Mesenchymal stem cell (in vitro differentiated cells and primary cell): ENCODE measurements at regions not wholly inside any gene's neighbourhood (a gene's known extent, or its start where the extent isn't known, plus 50 kb on each side); places are given as distances from the start of the nearest gene placed in this dataset.

Experiments
- DNase-seq: peaks from one replicate; pipeline ENCODE4 v3.0.0-alpha.2; 2013
- H2AFZ ChIP-seq: one replicate; pipeline ENCODE4 v1.6.1; 2013; ENCODE audit warnings: low read depth, mild to moderate bottlenecking, control low read depth, inconsistent platforms, low read length, moderate library complexity
- H2AK5ac ChIP-seq: 2 replicates; pipeline ENCODE4 v1.6.1; 2013; ENCODE audit warnings: low read length, moderate library complexity, mild to moderate bottlenecking, inconsistent platforms; ENCODE audit not compliant: severe bottlenecking
- H2BK120ac ChIP-seq: one replicate; pipeline ENCODE4 v1.6.1; 2013; ENCODE audit warnings: low read depth, mild to moderate bottlenecking, inconsistent platforms, low read length, moderate library complexity
- H2BK12ac ChIP-seq, 2 experiments: one replicate each; pipeline ENCODE4 v1.6.1; 2013; ENCODE audit warnings: inconsistent platforms in 2 of 2, low read length in 2 of 2, mild to moderate bottlenecking in 2 of 2, moderate library complexity in 2 of 2, control low read depth in 1 of 2
- H2BK15ac ChIP-seq: one replicate; pipeline ENCODE4 v1.6.1; 2013; ENCODE audit warnings: mild to moderate bottlenecking, low read depth, inconsistent platforms; ENCODE audit not compliant: poor library complexity, severe bottlenecking
- H2BK5ac ChIP-seq: 2 replicates; pipeline ENCODE4 v1.6.1; 2013; ENCODE audit warnings: low read depth, mild to moderate bottlenecking, low read length, control low read depth, inconsistent platforms; ENCODE audit not compliant: poor library complexity, severe bottlenecking
- H3K14ac ChIP-seq, 2 experiments: one replicate each; pipeline ENCODE4 v1.6.1; 2013; ENCODE audit warnings: inconsistent platforms in 2 of 2, low read length in 2 of 2, control low read depth in 1 of 2, mild to moderate bottlenecking in 1 of 2, moderate library complexity in 1 of 2
- H3K18ac ChIP-seq, 2 experiments: one replicate each; pipeline ENCODE4 v1.6.1; 2013; ENCODE audit warnings: inconsistent platforms in 2 of 2, low read length in 2 of 2, control low read depth in 1 of 2, low read depth in 1 of 2, mild to moderate bottlenecking in 1 of 2
- H3K23ac ChIP-seq, 2 experiments: one replicate each; pipeline ENCODE4 v1.6.1; 2013; ENCODE audit warnings: inconsistent platforms in 2 of 2, low read length in 2 of 2, mild to moderate bottlenecking in 2 of 2, moderate library complexity in 2 of 2, control low read depth in 1 of 2
- H3K27ac ChIP-seq: 2 replicates; pipeline ENCODE4 v1.5.1; 2013; ENCODE audit warnings: mild to moderate bottlenecking, moderate library complexity, low read length, control low read depth, inconsistent platforms; ENCODE audit not compliant: poor library complexity, severe bottlenecking
- H3K27me3 ChIP-seq, 2 experiments: 2 replicates each; pipeline versions ENCODE4 v1.6.1 to v1.7.0; 2013; ENCODE audit warnings: low read length in 2 of 2, mild to moderate bottlenecking in 2 of 2, moderate library complexity in 2 of 2, control low read depth in 1 of 2, inconsistent platforms in 1 of 2; ENCODE audit not compliant: control insufficient read depth in 1 of 2, insufficient read depth in 1 of 2
- H3K36me3 ChIP-seq, 2 experiments: 2 replicates each; pipeline versions ENCODE4 v1.6.1 to v1.7.0; 2013; ENCODE audit warnings: low read length in 2 of 2, control low read depth in 1 of 2, inconsistent platforms in 1 of 2, low read depth in 1 of 2, mild to moderate bottlenecking in 1 of 2; ENCODE audit not compliant: insufficient read depth in 2 of 2, control insufficient read depth in 1 of 2
- H3K4ac ChIP-seq, 2 experiments: one replicate each; pipeline ENCODE4 v1.6.1; 2013; ENCODE audit warnings: inconsistent platforms in 2 of 2, low read length in 2 of 2, mild to moderate bottlenecking in 2 of 2, moderate library complexity in 2 of 2, control low read depth in 1 of 2, low read depth in 1 of 2
- H3K4me1 ChIP-seq: 2 replicates; pipeline ENCODE4 v1.6.1; 2013; ENCODE audit warnings: low read depth, low read length, control low read depth; ENCODE audit not compliant: control insufficient read depth, insufficient read depth
- H3K4me2 ChIP-seq: 2 replicates; pipeline ENCODE4 v1.6.1; 2013; ENCODE audit warnings: low read length, mild to moderate bottlenecking, inconsistent platforms; ENCODE audit not compliant: poor library complexity, severe bottlenecking
- H3K4me3 ChIP-seq, 2 experiments: 2 replicates each; pipeline versions ENCODE4 v1.5.1 to v1.7.0; 2013; ENCODE audit warnings: low read length in 2 of 2, mild to moderate bottlenecking in 2 of 2, control low read depth in 1 of 2, low read depth in 1 of 2; ENCODE audit not compliant: insufficient read depth in 1 of 2
- H3K79me1 ChIP-seq: replicated peaks from 2 replicates; pipeline ENCODE4 v1.6.1; 2013; ENCODE audit warnings: mild to moderate bottlenecking, control low read depth, low read length, inconsistent platforms; ENCODE audit not compliant: poor library complexity, severe bottlenecking
- H3K9ac ChIP-seq: 2 replicates; pipeline ENCODE4 v1.7.0; 2013; ENCODE audit warnings: mild to moderate bottlenecking, low read length, moderate library complexity
- H3K9me3 ChIP-seq: 2 replicates; pipeline ENCODE4 v1.7.0; 2013; ENCODE audit warnings: mild to moderate bottlenecking, low read length; ENCODE audit not compliant: control insufficient read depth
- H4K8ac ChIP-seq: one replicate; pipeline ENCODE4 v1.6.1; 2013; ENCODE audit warnings: inconsistent platforms, mild to moderate bottlenecking, low read length, moderate library complexity
- H4K91ac ChIP-seq: one replicate; pipeline ENCODE4 v1.6.1; 2013; ENCODE audit warnings: mild to moderate bottlenecking, low read length, inconsistent platforms
- WGBS: methylation state at CpG from one replicate; pipeline ENCODE4 v1.1.7; 2013; ENCODE audit warnings: mixed read lengths; 5-methylcytosine and 5-hydroxymethylcytosine counted together

DNA sequence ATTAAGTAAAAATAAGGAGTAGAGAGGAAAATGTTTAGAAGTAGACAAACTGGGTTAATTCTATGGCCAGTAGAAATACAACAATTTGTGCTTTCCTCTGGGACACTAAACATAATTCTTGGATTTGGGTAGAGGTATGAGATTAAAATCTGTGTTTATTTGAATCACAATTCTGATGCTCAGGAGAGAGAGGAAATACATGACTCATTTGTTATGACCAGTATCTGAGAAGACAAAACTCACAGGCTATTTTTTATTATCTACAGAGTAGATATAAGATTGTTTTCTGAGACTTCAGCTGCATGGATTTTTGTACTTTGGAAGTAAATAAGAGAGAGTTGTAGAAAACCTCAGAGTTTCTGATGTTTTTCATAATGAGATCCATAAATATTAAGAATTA lies 315.7 kb upstream of the CWC22 start:
- Histone ChIP-seq H3K9me3 (no peaks in the 10 kb centered on the region), H2AK5ac (no peak overlapping the region), H4K8ac (no peak overlapping the region), H3K14ac (no peak overlapping the region), H3K27ac (no peak overlapping the region), H3K4ac (no peak overlapping the region), H2BK5ac (no peak overlapping the region), H2BK15ac (no peak overlapping the region), H2BK12ac (no peak overlapping the region), H4K91ac (no peak overlapping the region), H3K4me2 (no peak overlapping the region), H3K27me3 (no peaks in the 10 kb centered on the region), H3K9ac (peak overlapping the region; percentile 10), H3K4me3 (no peak overlapping the region), H3K79me1 (no peaks in the 10 kb centered on the region), H2BK120ac (no peak overlapping the region), H3K18ac (no peak overlapping the region), H3K36me3 (no peaks in the 10 kb centered on the region), H3K4me1 (no peaks in the 10 kb centered on the region), H3K23ac (no peak overlapping the region), H2AFZ (no peak overlapping the region)
- DNase-seq: peak; percentile 45

DNA sequence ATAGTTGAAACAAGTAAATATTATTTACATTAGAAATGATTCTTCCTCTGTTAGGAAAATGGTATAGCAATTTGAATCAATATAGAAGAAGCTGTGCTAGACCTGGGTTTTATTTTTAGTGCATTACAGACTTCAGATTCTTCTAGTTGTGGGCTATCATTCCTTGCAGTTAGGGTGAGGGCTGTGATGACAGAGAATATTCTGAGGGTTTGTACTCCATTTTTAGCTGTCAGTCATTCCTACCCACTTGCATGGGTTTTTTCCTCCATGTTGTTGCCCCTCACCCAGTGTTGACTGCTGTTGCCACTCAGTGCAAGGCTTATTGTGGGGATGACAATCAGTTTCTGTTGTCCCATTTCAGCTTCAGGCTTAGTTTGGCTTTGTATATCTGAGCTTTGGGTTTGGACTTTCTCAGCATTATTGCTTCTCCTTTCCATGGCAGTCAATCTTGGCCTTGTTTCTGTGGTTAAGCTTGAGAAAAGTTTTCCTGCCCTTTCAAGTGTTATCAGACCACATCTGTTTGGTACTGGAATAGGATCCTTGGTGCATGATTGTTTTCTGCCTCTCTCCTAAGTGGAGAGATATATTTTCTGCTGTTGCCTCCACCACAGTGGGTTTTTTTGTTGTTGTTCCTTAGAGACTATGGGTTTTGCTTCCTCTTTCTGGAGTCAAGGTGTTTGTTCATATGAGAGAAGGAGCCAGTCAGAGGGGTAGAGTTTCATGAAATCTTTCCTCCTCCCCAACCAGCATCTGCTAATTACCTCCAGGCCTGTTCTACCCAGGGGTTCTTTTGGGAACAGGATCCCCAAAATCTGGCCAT lies 312.7 kb upstream of the CWC22 start:
- Histone ChIP-seq H3K36me3 (no peaks in the 10 kb centered on the region), H3K4me3 (no peak overlapping the region), H2BK5ac (no peak overlapping the region), H3K27ac (no peak overlapping the region), H3K14ac (no peak overlapping the region), H3K9ac (no peak overlapping the region), H2BK12ac (no peak overlapping the region), H3K27me3 (no peaks in the 10 kb centered on the region), H3K18ac (no peak overlapping the region), H3K4me1 (no peaks in the 10 kb centered on the region), H3K4me2 (no peak overlapping the region), H4K91ac (no peak overlapping the region), H2BK120ac (no peak overlapping the region), H3K23ac (no peak overlapping the region), H3K4ac (no peak overlapping the region), H4K8ac (no peak overlapping the region), H2AK5ac (no peak overlapping the region), H2BK15ac (no peak overlapping the region), H2AFZ (no peak overlapping the region), H3K79me1 (no peaks in the 10 kb centered on the region), H3K9me3 (no peaks in the 10 kb centered on the region)
- peak; percentile 23 for DNase-seq

GRCh38 chr2:180314086-180314485 lies 307.0 kb upstream of the CWC22 start:
- Histone ChIP-seq H3K4me1 (no peaks in the 10 kb centered on the region), H3K9ac (no peak overlapping the region), H3K18ac (no peak overlapping the region), H3K27me3 (no peaks in the 10 kb centered on the region), H2BK5ac (no peak overlapping the region), H3K4ac (no peak overlapping the region), H3K14ac (no peak overlapping the region), H2AK5ac (no peak overlapping the region), H4K8ac (no peak overlapping the region), H2BK15ac (no peak overlapping the region), H3K4me2 (no peak overlapping the region), H3K36me3 (no peaks in the 10 kb centered on the region), H3K79me1 (no peaks in the 10 kb centered on the region), H2BK12ac (no peak overlapping the region), H2BK120ac (no peak overlapping the region), H3K23ac (no peak overlapping the region), H3K9me3 (no peaks in the 10 kb centered on the region), H3K27ac (no peak overlapping the region), H3K4me3 (no peak overlapping the region), H2AFZ (no peak overlapping the region), H4K91ac (no peak overlapping the region)
- DNase-seq: no peak
- 60% methylated on average over 1 of the region's 2 CpGs for WGBS

DNA sequence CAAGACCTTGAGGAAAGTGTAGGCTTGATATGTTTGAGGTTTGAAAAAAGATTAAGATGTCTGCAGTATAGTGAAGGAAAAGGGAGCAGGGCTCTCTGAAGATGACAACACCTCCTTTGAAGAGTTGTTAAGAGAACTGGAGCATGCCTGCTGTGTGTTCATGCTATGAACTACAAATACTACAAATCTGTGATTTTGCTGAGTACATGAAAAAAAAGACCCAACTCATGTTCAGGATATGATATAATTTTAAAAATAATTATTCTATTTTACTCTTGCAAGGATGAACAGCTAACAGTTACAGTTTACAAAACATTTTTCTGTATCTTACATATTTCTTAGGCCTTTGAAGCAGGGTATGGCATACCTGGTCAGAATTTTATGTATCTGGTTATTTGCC lies 305.4 kb upstream of the CWC22 start:
- Histone ChIP-seq H3K14ac (no peak overlapping the region), H2BK15ac (no peak overlapping the region), H3K4me1 (no peaks in the 10 kb centered on the region), H3K36me3 (no peaks in the 10 kb centered on the region), H3K27ac (no peak overlapping the region), H3K27me3 (no peaks in the 10 kb centered on the region), H2AFZ (no peak overlapping the region), H4K8ac (no peak overlapping the region), H3K9me3 (no peaks in the 10 kb centered on the region), H3K4ac (no peak overlapping the region), H4K91ac (no peak overlapping the region), H3K79me1 (no peaks in the 10 kb centered on the region), H3K18ac (no peak overlapping the region), H3K23ac (no peak overlapping the region), H3K4me2 (no peak overlapping the region), H2AK5ac (no peak overlapping the region), H2BK12ac (no peak overlapping the region), H2BK5ac (no peak overlapping the region), H2BK120ac (no peak overlapping the region), H3K4me3 (no peak overlapping the region), H3K9ac (no peak overlapping the region)
- DNase-seq: no peak
